ENCODE measurements at regions not wholly inside any gene's neighbourhood (a gene's known extent, or its start where the extent isn't known, plus 50 kb on each side); places are given as distances from the start of the nearest gene placed in this dataset.

DNA sequence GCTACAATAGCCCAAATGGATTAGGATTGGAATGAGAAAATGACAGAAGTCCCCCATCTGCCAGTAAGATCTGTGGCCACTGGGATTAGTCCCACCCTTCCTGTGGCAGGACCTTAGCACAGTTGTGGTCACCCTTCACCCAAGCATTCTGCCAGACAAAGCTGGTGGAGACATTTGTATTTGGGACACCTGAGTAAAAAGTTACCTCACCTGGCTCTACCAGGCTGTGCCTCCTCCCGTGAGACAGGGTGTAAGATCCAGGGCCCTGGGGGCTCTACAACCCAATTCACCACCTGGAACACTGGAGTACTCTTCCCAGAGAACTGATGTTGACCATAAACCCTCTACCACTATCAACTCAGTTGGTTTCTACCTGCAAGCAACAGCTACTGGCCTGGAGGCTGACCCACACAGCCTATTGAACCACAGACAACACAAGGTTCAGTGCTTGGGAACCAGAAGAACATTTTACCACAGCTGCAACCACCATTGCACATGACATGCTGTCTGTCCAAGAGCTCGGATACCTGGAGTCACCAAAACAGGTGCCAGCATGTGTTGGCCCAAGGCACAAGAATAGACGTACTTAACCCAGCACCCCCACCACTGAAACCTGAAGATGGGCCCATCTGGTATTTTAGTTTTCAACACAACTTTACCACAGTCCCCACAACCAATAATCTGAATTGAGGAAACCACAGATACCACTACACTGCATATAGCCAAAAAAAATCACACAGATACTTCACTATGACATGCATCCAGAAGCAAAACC, 1686.7 kb downstream of the SI start:
- WGBS (ENCODE audit: insufficient coverage), result 86% methylated on average over 3 of the region's 3 CpGs
- no peaks in the 10 kb centered on the region for H3K36me3 ChIP-seq (replicated peaks in 1 of 2; ENCODE audit: control extremely low read depth in 1 of 2, control insufficient read depth in 1 of 2, extremely low read depth in 1 of 2, insufficient read depth in 2 of 2, low read length in 1 of 2)
- no peaks in the 10 kb centered on the region for H3K27me3 Mint-ChIP-seq
- no peak overlapping the region for H3K27ac Mint-ChIP-seq
- peaks cover 0 to 8% (median 0%) of the 10 kb centered on the region in 3 donors for H3K9me3 ChIP-seq (ENCODE audit: control extremely low read depth in 1 of 3, control insufficient read depth in 2 of 3, insufficient read depth in 1 of 3, low read length in 2 of 3)
- H3K4me1 Mint-ChIP-seq, result no peaks in the 10 kb centered on the region
- H3K4me3 ChIP-seq (ENCODE audit: control extremely low read depth in 1 of 5, extremely low read depth in 1 of 5, insufficient read depth in 1 of 5, low read depth in 2 of 5, low read length in 4 of 5), result no peak overlapping the region
- no peak overlapping the region for H2AFZ ChIP-seq (ENCODE audit: insufficient read depth, low read depth, low read length, poor library complexity, severe bottlenecking)
- POLR2A ChIA-PET, result no interaction called here
- no peak for TF ChIP-seq EZH2 (IDR thresholded peaks at IDR 0.05; ENCODE audit: borderline replicate concordance, insufficient read depth, low read depth, low read length, poor library complexity, severe bottlenecking)
- TF ChIP-seq, protein P1, sequence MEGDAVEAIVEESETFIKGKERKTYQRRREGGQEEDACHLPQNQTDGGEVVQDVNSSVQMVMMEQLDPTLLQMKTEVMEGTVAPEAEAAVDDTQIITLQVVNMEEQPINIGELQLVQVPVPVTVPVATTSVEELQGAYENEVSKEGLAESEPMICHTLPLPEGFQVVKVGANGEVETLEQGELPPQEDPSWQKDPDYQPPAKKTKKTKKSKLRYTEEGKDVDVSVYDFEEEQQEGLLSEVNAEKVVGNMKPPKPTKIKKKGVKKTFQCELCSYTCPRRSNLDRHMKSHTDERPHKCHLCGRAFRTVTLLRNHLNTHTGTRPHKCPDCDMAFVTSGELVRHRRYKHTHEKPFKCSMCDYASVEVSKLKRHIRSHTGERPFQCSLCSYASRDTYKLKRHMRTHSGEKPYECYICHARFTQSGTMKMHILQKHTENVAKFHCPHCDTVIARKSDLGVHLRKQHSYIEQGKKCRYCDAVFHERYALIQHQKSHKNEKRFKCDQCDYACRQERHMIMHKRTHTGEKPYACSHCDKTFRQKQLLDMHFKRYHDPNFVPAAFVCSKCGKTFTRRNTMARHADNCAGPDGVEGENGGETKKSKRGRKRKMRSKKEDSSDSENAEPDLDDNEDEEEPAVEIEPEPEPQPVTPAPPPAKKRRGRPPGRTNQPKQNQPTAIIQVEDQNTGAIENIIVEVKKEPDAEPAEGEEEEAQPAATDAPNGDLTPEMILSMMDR (IDR thresholded peaks at IDR 0.05), result no peak
- H3K79me2 ChIP-seq (ENCODE audit: control insufficient read depth, insufficient read depth, low read length), result no peaks in the 10 kb centered on the region
- intact Hi-C loops (cut with micrococcal nuclease), result no loop called here
- peaks cover 2% of the 10 kb centered on the region for H3K9me3 Mint-ChIP-seq (ENCODE audit: insufficient read depth)
- no peaks in the 10 kb centered on the region for H3K27me3 ChIP-seq (replicated peaks in 1 of 4; ENCODE audit: control extremely low read depth in 1 of 4, control insufficient read depth in 3 of 4, insufficient read depth in 4 of 4, low read length in 3 of 4)
- CTCF ChIA-PET, result no interaction called here
- no peak overlapping the region for H3K4me2 ChIP-seq (replicated peaks; ENCODE audit: low read depth, low read length, poor library complexity, severe bottlenecking)
- H4K20me1 ChIP-seq (ENCODE audit: control insufficient read depth, insufficient read depth, low read length, poor library complexity, severe bottlenecking), result no peaks in the 10 kb centered on the region
- H3K27ac ChIP-seq (ENCODE audit: low read length in 2 of 2), result no peak overlapping the region
- ATAC-seq (ENCODE audit: low read depth) (no peak), DNase-seq (no peak)
- no peaks in the 10 kb centered on the region for H3K4me1 ChIP-seq (ENCODE audit: control insufficient read depth in 2 of 2, insufficient read depth in 2 of 2, low read length in 2 of 2)
- H3K4me3 Mint-ChIP-seq, result no peak overlapping the region
- no peak overlapping the region for H3K9ac ChIP-seq (ENCODE audit: low read length)

DNA sequence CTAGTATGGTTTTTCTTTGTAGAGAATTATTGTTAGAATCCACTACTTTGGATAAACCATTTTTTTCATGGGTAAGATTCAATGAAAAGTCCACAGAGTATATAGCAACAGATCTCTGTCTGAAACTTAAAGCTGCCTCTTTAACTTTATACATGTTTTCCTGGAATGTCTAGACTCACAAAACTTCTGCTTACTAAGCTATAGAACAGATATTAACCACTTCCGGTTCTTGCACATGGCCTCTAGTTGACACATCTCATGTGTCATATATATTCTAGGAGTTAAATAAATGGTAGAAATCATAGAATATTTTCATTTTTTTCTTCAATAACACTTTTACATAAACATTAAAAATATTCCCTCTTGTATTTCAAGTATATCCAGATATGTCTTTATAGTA, 1693.9 kb downstream of the SI start:
- no peak for ATAC-seq (ENCODE audit: low read depth)
- no peaks in the 10 kb centered on the region for H3K4me1 Mint-ChIP-seq
- Histone ChIP-seq H4K20me1 (ENCODE audit: control insufficient read depth, insufficient read depth, low read length, poor library complexity, severe bottlenecking) (no peaks in the 10 kb centered on the region), H3K27me3 (replicated peaks in 1 of 4; ENCODE audit: control extremely low read depth in 1 of 4, control insufficient read depth in 3 of 4, insufficient read depth in 4 of 4, low read length in 3 of 4) (no peaks in the 10 kb centered on the region), H3K4me3 (ENCODE audit: control extremely low read depth in 1 of 5, extremely low read depth in 1 of 5, insufficient read depth in 1 of 5, low read depth in 2 of 5, low read length in 4 of 5) (no peak overlapping the region), H3K4me1 (ENCODE audit: control insufficient read depth in 2 of 2, insufficient read depth in 2 of 2, low read length in 2 of 2) (no peaks in the 10 kb centered on the region), H2AFZ (ENCODE audit: insufficient read depth, low read depth, low read length, poor library complexity, severe bottlenecking) (no peak overlapping the region), H3K36me3 (replicated peaks in 1 of 2; ENCODE audit: control extremely low read depth in 1 of 2, control insufficient read depth in 1 of 2, extremely low read depth in 1 of 2, insufficient read depth in 2 of 2, low read length in 1 of 2) (no peaks in the 10 kb centered on the region), H3K9ac (ENCODE audit: low read length) (no peak overlapping the region), H3K27ac (ENCODE audit: low read length in 2 of 2) (no peak overlapping the region), H3K9me3 (ENCODE audit: control extremely low read depth in 1 of 3, control insufficient read depth in 2 of 3, insufficient read depth in 1 of 3, low read length in 2 of 3) (no peaks in the 10 kb centered on the region), H3K79me2 (ENCODE audit: control insufficient read depth, insufficient read depth, low read length) (no peaks in the 10 kb centered on the region), H3K4me2 (replicated peaks; ENCODE audit: low read depth, low read length, poor library complexity, severe bottlenecking) (no peak overlapping the region)
- intact Hi-C loops (cut with micrococcal nuclease), result no loop called here
- DNase-seq, result no peak
- no peaks in the 10 kb centered on the region for H3K27me3 Mint-ChIP-seq
- CTCF ChIA-PET, result no interaction called here
- H3K27ac Mint-ChIP-seq, result no peak overlapping the region
- no peak overlapping the region for H3K4me3 Mint-ChIP-seq
- POLR2A ChIA-PET, result no interaction called here
- H3K9me3 Mint-ChIP-seq (ENCODE audit: insufficient read depth), result no peaks in the 10 kb centered on the region
- no CpG with 5 or more reads among the region's 1 CpG for WGBS (ENCODE audit: insufficient coverage)
- TF ChIP-seq, protein P1 (IDR thresholded peaks at IDR 0.05), result no peak
- no peak for TF ChIP-seq EZH2 (IDR thresholded peaks at IDR 0.05; ENCODE audit: borderline replicate concordance, insufficient read depth, low read depth, low read length, poor library complexity, severe bottlenecking)

Data from B cell (primary cell).